Endodermal cell (in vitro differentiated cells): ENCODE measurements at regions not wholly inside any gene's neighbourhood (a gene's known extent, or its start where the extent isn't known, plus 50 kb on each side); places are given as distances from the start of the nearest gene placed in this dataset.

ENCODE experiments used
- DNase-seq: peaks from one replicate; pipeline ENCODE4 v3.0.0-alpha.2; 2017
- H3K27ac ChIP-seq: 2 replicates; pipeline ENCODE4 v1.5.1; 2013; ENCODE audit warnings: mild to moderate bottlenecking, low read depth, low read length, moderate library complexity
- H3K27me3 ChIP-seq: 2 replicates; pipeline ENCODE4 v1.6.1; 2013; ENCODE audit warnings: mild to moderate bottlenecking, low read length, moderate library complexity; ENCODE audit not compliant: insufficient read depth, control insufficient read depth, poor library complexity, severe bottlenecking
- H3K36me3 ChIP-seq: 2 replicates; pipeline ENCODE4 v1.7.0; 2013; ENCODE audit warnings: mild to moderate bottlenecking, low read length, moderate library complexity; ENCODE audit not compliant: control insufficient read depth, insufficient read depth
- H3K4me1 ChIP-seq: one replicate; pipeline ENCODE4 v1.7.0; 2013; ENCODE audit warnings: low read length; ENCODE audit not compliant: control insufficient read depth, insufficient read depth
- H3K4me3 ChIP-seq: 2 replicates; pipeline ENCODE4 v1.5.1; 2013; ENCODE audit warnings: mild to moderate bottlenecking, low read length, moderate library complexity
- H3K9ac ChIP-seq: 2 replicates; pipeline ENCODE4 v1.6.1; 2013; ENCODE audit warnings: mild to moderate bottlenecking, low read length, moderate library complexity; ENCODE audit not compliant: poor library complexity, severe bottlenecking; ENCODE audit errors: extremely low read depth
- H3K9me3 ChIP-seq: 2 replicates; pipeline ENCODE4 v1.6.1; 2013; ENCODE audit warnings: mild to moderate bottlenecking, low read length, moderate library complexity; ENCODE audit not compliant: control insufficient read depth
- H3K27ac Mint-ChIP-seq: 2 replicates; pipeline ENCODE4 v1.8.0; 2020; ENCODE audit warnings: mixed read lengths
- H3K27me3 Mint-ChIP-seq: 2 replicates; pipeline ENCODE4 v1.8.0; 2021; ENCODE audit warnings: mild to moderate bottlenecking, mixed read lengths; ENCODE audit not compliant: insufficient read depth
- H3K36me3 Mint-ChIP-seq: 2 replicates; pipeline ENCODE4 v1.8.0; 2020; ENCODE audit warnings: low read depth, mixed read lengths
- H3K4me1 Mint-ChIP-seq: 2 replicates; pipeline ENCODE4 v1.8.0; 2020; ENCODE audit warnings: mixed read lengths
- H3K4me3 Mint-ChIP-seq: 2 replicates; pipeline ENCODE4 v1.8.0; 2020; ENCODE audit warnings: mild to moderate bottlenecking, moderate library complexity, mixed read lengths
- H3K9me3 Mint-ChIP-seq: 2 replicates; pipeline ENCODE4 v1.8.0; 2020; ENCODE audit warnings: mild to moderate bottlenecking, mixed read lengths
- CTCF ChIP-seq: fragments of 200-600 bp; sonication (generic); conservative IDR thresholded peaks from 2 replicates; pipeline ENCODE4 v1.5.0; 2021; ENCODE audit warnings: antibody characterized with exemption, mild to moderate bottlenecking
- WGBS, 2 experiments: methylation state at CpG; one replicate each; pipeline versions ENCODE4 v1.1.5 to v1.1.7; 2013; ENCODE audit warnings: missing lambda C conversion rate in 2 of 2, mixed read lengths in 1 of 2; ENCODE audit not compliant: insufficient coverage in 1 of 2, insufficient read length in 1 of 2; 5-methylcytosine and 5-hydroxymethylcytosine counted together

DNA sequence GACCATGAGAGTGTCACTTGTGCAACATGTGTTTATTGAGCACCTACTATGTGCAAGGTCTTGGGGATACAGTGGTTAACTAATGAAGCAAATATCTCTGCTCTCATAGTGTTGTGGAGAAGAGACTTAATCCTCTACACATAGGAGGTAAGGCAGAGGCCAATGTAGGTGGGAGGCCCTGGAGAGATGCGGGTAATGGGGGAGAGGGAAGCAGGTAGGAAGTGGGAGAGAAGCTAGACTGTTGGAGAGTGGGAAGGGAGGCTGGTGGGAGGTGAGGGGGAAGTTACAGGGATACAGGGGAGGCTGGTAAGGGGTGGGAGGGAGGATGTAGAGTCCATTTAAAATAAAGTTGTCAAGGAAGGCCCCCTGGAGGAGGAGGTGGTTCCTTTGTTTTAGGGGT, 240.0 kb downstream of the MIAT start:
- Mint-ChIP-seq H3K4me3 (no peak overlapping the region), H3K27ac (no peak overlapping the region), H3K36me3 (no peaks in the 10 kb centered on the region), H3K27me3 (peaks cover 13% of the 10 kb centered on the region), H3K9me3 (no peaks in the 10 kb centered on the region), H3K4me1 (peaks cover 24% of the 10 kb centered on the region)
- no peaks in the 10 kb centered on the region for H3K9me3 ChIP-seq
- TF ChIP-seq CTCF: no peak
- H3K4me3 ChIP-seq: no peak overlapping the region
- H3K36me3 ChIP-seq: no peaks in the 10 kb centered on the region
- no peaks in the 10 kb centered on the region for H3K27me3 ChIP-seq
- H3K27ac ChIP-seq: no peak overlapping the region
- H3K9ac ChIP-seq: no peak overlapping the region
- H3K4me1 ChIP-seq: peaks cover 7% of the 10 kb centered on the region
- DNase-seq: no peak
- 67 to 97% methylated on average over 1 of the region's 1 CpG for WGBS, 2 experiments

DNA sequence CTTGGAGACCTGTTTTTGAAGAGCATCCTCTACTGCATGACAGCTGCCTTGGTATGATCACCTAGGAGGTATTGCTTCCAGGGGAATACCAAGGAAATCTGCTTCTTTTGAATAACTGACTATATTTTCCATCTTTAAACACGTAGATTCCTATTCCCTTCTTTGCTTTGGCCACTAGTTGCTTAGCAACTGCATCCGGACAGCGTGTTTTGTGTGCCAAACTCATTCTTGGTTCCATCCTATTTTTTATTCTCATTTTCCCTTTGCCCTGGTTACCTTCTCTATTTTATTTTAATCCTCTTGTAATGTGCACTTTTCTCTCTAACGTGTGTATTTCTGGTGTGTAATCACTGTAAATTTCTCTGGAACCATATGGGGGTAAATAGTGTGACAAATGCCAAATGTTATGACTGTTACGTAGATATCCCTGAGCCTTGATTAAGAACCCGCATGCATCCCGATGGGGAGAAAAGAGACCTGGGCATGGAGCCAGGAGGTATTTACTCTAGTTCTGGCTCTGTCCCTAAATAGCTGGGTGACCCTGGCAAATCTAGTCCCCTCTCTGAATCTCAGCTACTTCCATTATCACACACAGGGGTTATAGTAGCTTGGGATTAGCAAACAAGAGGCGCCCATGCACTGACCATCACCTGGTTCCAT, 241.7 kb downstream of the MIAT start:
- Histone ChIP-seq H3K9me3 (no peaks in the 10 kb centered on the region), H3K4me3 (no peak overlapping the region), H3K4me1 (no peaks in the 10 kb centered on the region), H3K9ac (no peak overlapping the region), H3K27ac (no peak overlapping the region), H3K36me3 (no peaks in the 10 kb centered on the region), H3K27me3 (peaks cover 4% of the 10 kb centered on the region)
- Mint-ChIP-seq H3K4me3 (no peak overlapping the region), H3K36me3 (no peaks in the 10 kb centered on the region), H3K9me3 (no peaks in the 10 kb centered on the region), H3K27me3 (peaks cover 17% of the 10 kb centered on the region), H3K4me1 (peaks cover 18% of the 10 kb centered on the region), H3K27ac (no peak overlapping the region)
- WGBS, 2 experiments: 90% methylated on average over 5 to 8 of the region's 8 CpGs
- TF ChIP-seq CTCF: no peak
- DNase-seq: peak; percentile 14

- WGBS, 2 experiments: 65 to 69% methylated on average over 4 to 5 of the region's 5 CpGs
- no peak overlapping the region for H3K27ac ChIP-seq
- Mint-ChIP-seq H3K36me3 (no peaks in the 10 kb centered on the region), H3K4me1 (peaks cover 19% of the 10 kb centered on the region), H3K4me3 (no peak overlapping the region), H3K27me3 (peaks cover 34% of the 10 kb centered on the region), H3K9me3 (no peaks in the 10 kb centered on the region), H3K27ac (no peak overlapping the region)
- H3K9me3 ChIP-seq: no peaks in the 10 kb centered on the region
- H3K27me3 ChIP-seq: peaks cover 18% of the 10 kb centered on the region
- H3K4me1 ChIP-seq: no peaks in the 10 kb centered on the region
- DNase-seq: peak; percentile 62
- no peak overlapping the region for H3K9ac ChIP-seq
- no peak overlapping the region for H3K4me3 ChIP-seq
- H3K36me3 ChIP-seq: no peaks in the 10 kb centered on the region
- TF ChIP-seq CTCF: no peak
Measured at GRCh38 chr22:26900787-26901186, 243.4 kb downstream of the MIAT start.
